Mesendoderm (in vitro differentiated cells): ENCODE measurements at regions not wholly inside any gene's neighbourhood (a gene's known extent, or its start where the extent isn't known, plus 50 kb on each side); places are given as distances from the start of the nearest gene placed in this dataset.
A peak's percentile ranks its signal among the peaks of the same experiment; 100 is the strongest.
"Not testable (repeated sequence)": the region's sequence is repeated elsewhere in the genome, so short reads cannot be mapped to it uniquely, and the experiment has no call there.

Source experiments
- DNase-seq: peaks from one replicate; pipeline ENCODE4 v3.0.0; 2013
- H2AK5ac ChIP-seq: 2 replicates; pipeline ENCODE4 v1.6.1; 2013; ENCODE audit warnings: low read length, inconsistent platforms
- H2BK120ac ChIP-seq: 2 replicates; pipeline ENCODE4 v1.6.1; 2013; ENCODE audit warnings: low read depth, mild to moderate bottlenecking, low read length, moderate library complexity, mixed read lengths
- H2BK15ac ChIP-seq: replicated peaks from 2 replicates; pipeline ENCODE4 v1.6.1; 2013; ENCODE audit warnings: low read depth, mild to moderate bottlenecking, moderate library complexity
- H2BK5ac ChIP-seq: 2 replicates; pipeline ENCODE4 v1.6.1; 2013; ENCODE audit warnings: low read length, inconsistent platforms
- H3K18ac ChIP-seq: 2 replicates; pipeline ENCODE4 v1.6.1; 2013; ENCODE audit warnings: mild to moderate bottlenecking, low read length, mixed read lengths
- H3K23ac ChIP-seq: one replicate; pipeline ENCODE4 v1.6.1; 2013; ENCODE audit warnings: low read length
- H3K27ac ChIP-seq: 2 replicates; pipeline ENCODE4 v1.5.1; 2013; ENCODE audit warnings: low read depth, mild to moderate bottlenecking, inconsistent platforms, low read length, moderate library complexity
- H3K27me3 ChIP-seq: 2 replicates; pipeline ENCODE4 v1.6.1; 2013; ENCODE audit warnings: low read length, control low read depth, mild to moderate bottlenecking, inconsistent platforms; ENCODE audit not compliant: insufficient read depth, poor library complexity
- H3K36me3 ChIP-seq: 2 replicates; pipeline ENCODE4 v1.6.1; 2013; ENCODE audit warnings: low read length, inconsistent platforms; ENCODE audit not compliant: control insufficient read depth, insufficient read depth
- H3K4ac ChIP-seq: one replicate; pipeline ENCODE4 v1.6.1; 2013; ENCODE audit warnings: low read depth, mild to moderate bottlenecking, low read length, moderate library complexity
- H3K4me1 ChIP-seq: 2 replicates; pipeline ENCODE4 v1.6.1; 2013; ENCODE audit warnings: low read depth, low read length, inconsistent platforms; ENCODE audit not compliant: control insufficient read depth
- H3K4me2 ChIP-seq: 2 replicates; pipeline ENCODE4 v1.6.1; 2013; ENCODE audit warnings: low read length
- H3K4me3 ChIP-seq: 2 replicates; pipeline ENCODE4 v1.5.1; 2013; ENCODE audit warnings: mild to moderate bottlenecking, low read length
- H3K56ac ChIP-seq: one replicate; pipeline ENCODE4 v1.6.1; 2013; ENCODE audit warnings: low read length
- H3K79me1 ChIP-seq: 2 replicates; pipeline ENCODE4 v1.6.1; 2013; ENCODE audit warnings: low read length, inconsistent platforms
- H3K79me2 ChIP-seq: 2 replicates; pipeline ENCODE4 v1.6.1; 2013; ENCODE audit warnings: mild to moderate bottlenecking, low read length; ENCODE audit not compliant: control insufficient read depth, insufficient read depth
- H3K9ac ChIP-seq: 2 replicates; pipeline ENCODE4 v1.6.1; 2013; ENCODE audit warnings: low read length, inconsistent platforms
- H4K5ac ChIP-seq: one replicate; pipeline ENCODE4 v1.6.1; 2013; ENCODE audit warnings: low read length
- H4K8ac ChIP-seq: one replicate; pipeline ENCODE4 v1.6.1; 2013; ENCODE audit warnings: low read depth, mild to moderate bottlenecking, control low read depth, low read length, moderate library complexity
- WGBS: extraction: QIAGEN DNeasy Blood & Tissue Kit; methylation state at CpG from one replicate; pipeline ENCODE4 v1.1.7; 2013; ENCODE audit warnings: low lambda C conversion rate, missing lambda C conversion rate; ENCODE audit not compliant: insufficient coverage; ENCODE audit errors: extremely low coverage; 5-methylcytosine and 5-hydroxymethylcytosine counted together

- no peak overlapping the region for H3K27ac ChIP-seq
- no peaks in the 10 kb centered on the region for H3K4me1 ChIP-seq
- no peaks in the 10 kb centered on the region for H3K36me3 ChIP-seq
- H3K18ac ChIP-seq = no peak overlapping the region
- no peak overlapping the region for H4K5ac ChIP-seq
- no peak overlapping the region for H3K56ac ChIP-seq
- H3K27me3 ChIP-seq = no peaks in the 10 kb centered on the region
- no peak overlapping the region for H3K9ac ChIP-seq
- H3K4me3 ChIP-seq = no peak overlapping the region
- H3K79me1 ChIP-seq = no peaks in the 10 kb centered on the region
- no peak overlapping the region for H2BK120ac ChIP-seq
- peak; percentile 66 for DNase-seq
- H4K8ac ChIP-seq = no peak overlapping the region
- H3K4ac ChIP-seq = no peak overlapping the region
- no CpG with 5 or more reads among the region's 4 CpGs for WGBS
- H3K4me2 ChIP-seq = no peak overlapping the region
- H3K79me2 ChIP-seq = no peaks in the 10 kb centered on the region
- H2BK15ac ChIP-seq = no peak overlapping the region
- H2AK5ac ChIP-seq = no peak overlapping the region
- no peak overlapping the region for H2BK5ac ChIP-seq
- no peak overlapping the region for H3K23ac ChIP-seq
These were observed 74.1 kb upstream of the MITF start for GRCh38 chr3:69665026-69665737.

- DNase-seq = no peak
- no CpG with 5 or more reads among the region's 36 CpGs for WGBS
- H3K4me1 ChIP-seq = no peaks in the 10 kb centered on the region
These were observed 78.6 kb upstream of the MITF start for GRCh38 chr3:69660631-69661030.

GRCh38 chr3:69659180-69659910 is 79.9 kb upstream of the MITF start:
- no peak overlapping the region for H2BK120ac ChIP-seq
- H3K79me2 ChIP-seq = no peaks in the 10 kb centered on the region
- DNase-seq = peak; percentile 77
- no peak overlapping the region for H4K8ac ChIP-seq
- H2BK15ac ChIP-seq = no peak overlapping the region
- H3K4me2 ChIP-seq = no peak overlapping the region
- H3K9ac ChIP-seq = no peak overlapping the region
- H4K5ac ChIP-seq = no peak overlapping the region
- H3K18ac ChIP-seq = no peak overlapping the region
- no peak overlapping the region for H3K56ac ChIP-seq
- H3K27me3 ChIP-seq = no peaks in the 10 kb centered on the region
- no peak overlapping the region for H2AK5ac ChIP-seq
- no peaks in the 10 kb centered on the region for H3K36me3 ChIP-seq
- no peaks in the 10 kb centered on the region for H3K79me1 ChIP-seq
- no peak overlapping the region for H2BK5ac ChIP-seq
- H3K4me1 ChIP-seq = no peaks in the 10 kb centered on the region
- no peak overlapping the region for H3K4ac ChIP-seq
- no peak overlapping the region for H3K23ac ChIP-seq
- WGBS = no CpG with 5 or more reads among the region's 9 CpGs
- no peak overlapping the region for H3K4me3 ChIP-seq
- peak overlapping the region; percentile 52 for H3K27ac ChIP-seq

More at GRCh38 chr3:69660631-69661030, 78.6 kb upstream of the MITF start:
- Histone ChIP-seq H3K4me2 (no peak overlapping the region), H2AK5ac (no peak overlapping the region), H3K27ac (no peak overlapping the region), H3K56ac (no peak overlapping the region), H3K23ac (no peak overlapping the region), H2BK15ac (no peak overlapping the region), H2BK120ac (no peak overlapping the region), H3K79me1 (no peaks in the 10 kb centered on the region), H4K5ac (no peak overlapping the region), H3K79me2 (no peaks in the 10 kb centered on the region), H4K8ac (no peak overlapping the region), H3K4ac (no peak overlapping the region), H3K36me3 (no peaks in the 10 kb centered on the region), H3K9ac (no peak overlapping the region), H3K18ac (no peak overlapping the region), H2BK5ac (no peak overlapping the region), H3K27me3 (no peaks in the 10 kb centered on the region), H3K4me3 (no peak overlapping the region)

- Histone ChIP-seq H2BK5ac (no peak overlapping the region), H2AK5ac (no peak overlapping the region), H3K9ac (no peak overlapping the region), H3K4me3 (no peak overlapping the region), H3K27ac (peak overlapping the region; percentile 2), H3K4ac (no peak overlapping the region), H3K79me1 (no peaks in the 10 kb centered on the region), H2BK15ac (no peak overlapping the region), H4K5ac (no peak overlapping the region), H3K4me2 (no peak overlapping the region), H3K23ac (no peak overlapping the region), H3K36me3 (no peaks in the 10 kb centered on the region), H4K8ac (no peak overlapping the region), H3K79me2 (no peaks in the 10 kb centered on the region), H3K18ac (no peak overlapping the region), H3K4me1 (no peaks in the 10 kb centered on the region), H3K56ac (no peak overlapping the region), H3K27me3 (no peaks in the 10 kb centered on the region), H2BK120ac (no peak overlapping the region)
- WGBS = no CpG with 5 or more reads among the region's 4 CpGs
- DNase-seq = no peak
These were observed 80.6 kb upstream of the MITF start for GRCh38 chr3:69658514-69659140.

GRCh38 chr3:69657030-69657429 is 82.2 kb upstream of the MITF start:
- H3K4me3 ChIP-seq, H4K5ac ChIP-seq, H3K79me1 ChIP-seq, H3K27me3 ChIP-seq, H2BK120ac ChIP-seq, H3K4me2 ChIP-seq, H2BK15ac ChIP-seq, H3K9ac ChIP-seq, H3K79me2 ChIP-seq, H3K36me3 ChIP-seq, H3K4ac ChIP-seq, H3K27ac ChIP-seq, H3K23ac ChIP-seq, H3K18ac ChIP-seq, H2BK5ac ChIP-seq, H4K8ac ChIP-seq, DNase-seq, H2AK5ac ChIP-seq, H3K4me1 ChIP-seq, H3K56ac ChIP-seq: not testable (repeated sequence)
- no CpG with 5 or more reads among the region's 3 CpGs for WGBS
